ENCODE measurements at regions not wholly inside any gene's neighbourhood (a gene's known extent, or its start where the extent isn't known, plus 50 kb on each side); places are given as distances from the start of the nearest gene placed in this dataset.

GRCh38 chr15:62757535-62757934 lies 285.0 kb upstream of the TPM1 start:
- DNase-seq (ENCODE audit: low spot score), result no peak
- TF ChIP-seq CTCF (conservative IDR thresholded peaks at IDR 0.05; ENCODE audit: low read length), result no peak
- TF ChIP-seq EZH2phosphoT487 (IDR thresholded peaks at IDR 0.05; ENCODE audit: borderline replicate concordance, low read depth, low read length), result no peak
- intact Hi-C loops (cut with micrococcal nuclease; ENCODE audit: unreplicated experiment), result no loop called here
- H3K9me2 ChIP-seq (ENCODE audit: insufficient read depth, low read length), result no peaks in the 10 kb centered on the region
- ChIA-PET CTCF (ENCODE audit: unreplicated experiment) (no interaction called here), POLR2A (no interaction called here)
- no TSS peak for BruUV-seq (replicated peaks)
- no peaks in the 10 kb centered on the region for H3K4me1 ChIP-seq (ENCODE audit: insufficient read depth, low read length, poor library complexity, severe bottlenecking)
- H3K27ac ChIP-seq (ENCODE audit: low read depth, low read length, poor library complexity, severe bottlenecking), result no peak overlapping the region
- H3K9me3 ChIP-seq (ENCODE audit: low read length), result no peaks in the 10 kb centered on the region
- H3K4me2 ChIP-seq (ENCODE audit: low read length), result no peak overlapping the region
- no peaks in the 10 kb centered on the region for H3K36me3 ChIP-seq (ENCODE audit: insufficient read depth, low read length)
- no peak overlapping the region for H2AFZ ChIP-seq (ENCODE audit: low read length)
- H4K20me1 ChIP-seq (ENCODE audit: insufficient read depth, low read length), result no peaks in the 10 kb centered on the region
- H3K4me3 ChIP-seq (ENCODE audit: low read depth, low read length, poor library complexity, severe bottlenecking), result no peak overlapping the region
- H3K79me2 ChIP-seq (ENCODE audit: insufficient read depth, low read depth, low read length), result no peaks in the 10 kb centered on the region

- intact Hi-C loops (cut with micrococcal nuclease; ENCODE audit: unreplicated experiment), result no loop called here
- TF ChIP-seq CTCF (conservative IDR thresholded peaks at IDR 0.05; ENCODE audit: low read length), result no peak
- no peak for TF ChIP-seq EZH2phosphoT487 (IDR thresholded peaks at IDR 0.05; ENCODE audit: borderline replicate concordance, low read depth, low read length)
- Histone ChIP-seq H3K4me1 (ENCODE audit: insufficient read depth, low read length, poor library complexity, severe bottlenecking) (no peaks in the 10 kb centered on the region), H3K9me2 (ENCODE audit: insufficient read depth, low read length) (no peaks in the 10 kb centered on the region), H3K36me3 (ENCODE audit: insufficient read depth, low read length) (no peaks in the 10 kb centered on the region), H3K4me3 (ENCODE audit: low read depth, low read length, poor library complexity, severe bottlenecking) (no peak overlapping the region), H3K27ac (ENCODE audit: low read depth, low read length, poor library complexity, severe bottlenecking) (no peak overlapping the region), H4K20me1 (ENCODE audit: insufficient read depth, low read length) (no peaks in the 10 kb centered on the region), H2AFZ (ENCODE audit: low read length) (no peak overlapping the region), H3K9me3 (ENCODE audit: low read length) (no peaks in the 10 kb centered on the region), H3K79me2 (ENCODE audit: insufficient read depth, low read depth, low read length) (no peaks in the 10 kb centered on the region), H3K4me2 (ENCODE audit: low read length) (no peak overlapping the region)
- DNase-seq (ENCODE audit: low spot score), result no peak
- no TSS peak for BruUV-seq (replicated peaks)
- POLR2A ChIA-PET, result interaction anchor here (0.6 kb wide), 1 partner anchor 52 kb away, joined by 3 read pairs; no protein-coding TSS in a partner anchor
- CTCF ChIA-PET (ENCODE audit: unreplicated experiment), result no interaction called here
Observed at GRCh38 chr15:62758126-62758951, 284.2 kb upstream of the TPM1 start.

GRCh38 chr15:62758952-62759349 lies 283.6 kb upstream of the TPM1 start:
- H3K9me3 ChIP-seq (ENCODE audit: low read length), result no peaks in the 10 kb centered on the region
- no peaks in the 10 kb centered on the region for H3K9me2 ChIP-seq (ENCODE audit: insufficient read depth, low read length)
- H3K79me2 ChIP-seq (ENCODE audit: insufficient read depth, low read depth, low read length), result no peaks in the 10 kb centered on the region
- intact Hi-C loops (cut with micrococcal nuclease; ENCODE audit: unreplicated experiment), result no loop called here
- ChIA-PET CTCF (ENCODE audit: unreplicated experiment) (no interaction called here), POLR2A (interaction anchor here (0.6 kb wide), 1 partner anchor 53 kb away, joined by 3 read pairs; no protein-coding TSS in a partner anchor)
- no peaks in the 10 kb centered on the region for H4K20me1 ChIP-seq (ENCODE audit: insufficient read depth, low read length)
- H3K4me2 ChIP-seq (ENCODE audit: low read length), result no peak overlapping the region
- H3K4me3 ChIP-seq (ENCODE audit: low read depth, low read length, poor library complexity, severe bottlenecking), result no peak overlapping the region
- H3K36me3 ChIP-seq (ENCODE audit: insufficient read depth, low read length), result no peaks in the 10 kb centered on the region
- H2AFZ ChIP-seq (ENCODE audit: low read length), result no peak overlapping the region
- TF ChIP-seq CTCF (conservative IDR thresholded peaks at IDR 0.05; ENCODE audit: low read length) (no peak), EZH2phosphoT487 (IDR thresholded peaks at IDR 0.05; ENCODE audit: borderline replicate concordance, low read depth, low read length) (no peak)
- BruUV-seq (replicated peaks), result no TSS peak
- no peaks in the 10 kb centered on the region for H3K4me1 ChIP-seq (ENCODE audit: insufficient read depth, low read length, poor library complexity, severe bottlenecking)
- no peak for DNase-seq (ENCODE audit: low spot score)
- H3K27ac ChIP-seq (ENCODE audit: low read depth, low read length, poor library complexity, severe bottlenecking), result no peak overlapping the region
